ENCODE measurements at regions not wholly inside any gene's neighbourhood (a gene's known extent, or its start where the extent isn't known, plus 50 kb on each side); places are given as distances from the start of the nearest gene placed in this dataset.
A peak's percentile ranks its signal among the peaks of the same experiment; 100 is the strongest.

DNA sequence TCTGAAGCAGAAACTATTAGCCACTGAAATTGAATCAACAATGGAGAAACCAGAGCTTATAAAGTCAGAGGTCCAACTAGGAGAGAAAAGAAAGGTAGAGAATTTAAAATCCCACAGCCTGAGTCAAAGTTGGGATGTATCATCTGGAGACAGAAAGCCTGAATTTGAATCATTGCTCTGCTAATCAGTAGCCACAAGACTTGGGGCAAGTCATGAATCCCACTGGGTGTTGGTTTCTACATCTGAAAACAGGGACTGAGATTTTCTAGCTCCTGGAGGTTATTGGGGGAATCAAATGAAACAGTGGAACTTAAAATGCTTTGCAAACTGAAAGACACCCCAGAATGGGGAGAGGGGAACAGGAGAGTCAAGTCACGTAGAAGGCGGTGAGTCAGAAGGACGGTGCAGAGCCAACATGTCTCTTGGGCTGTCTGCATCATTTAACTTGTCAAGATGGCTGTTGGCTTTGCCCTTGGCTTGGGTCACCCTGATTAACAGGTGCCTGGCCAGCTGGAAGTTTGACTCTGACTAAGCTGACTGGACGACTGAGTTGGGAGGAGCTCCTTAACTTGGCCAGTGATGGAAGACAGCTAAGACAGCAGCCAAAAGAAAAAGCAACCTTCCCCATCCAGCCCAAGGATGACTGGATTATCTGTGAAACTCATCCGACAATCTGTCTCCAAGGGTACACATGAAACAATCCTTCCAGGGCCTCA is 60.6 kb upstream of the ADRA1B start:
- DNase-seq (ENCODE audit: low read depth), result peak; percentile 27

DNA sequence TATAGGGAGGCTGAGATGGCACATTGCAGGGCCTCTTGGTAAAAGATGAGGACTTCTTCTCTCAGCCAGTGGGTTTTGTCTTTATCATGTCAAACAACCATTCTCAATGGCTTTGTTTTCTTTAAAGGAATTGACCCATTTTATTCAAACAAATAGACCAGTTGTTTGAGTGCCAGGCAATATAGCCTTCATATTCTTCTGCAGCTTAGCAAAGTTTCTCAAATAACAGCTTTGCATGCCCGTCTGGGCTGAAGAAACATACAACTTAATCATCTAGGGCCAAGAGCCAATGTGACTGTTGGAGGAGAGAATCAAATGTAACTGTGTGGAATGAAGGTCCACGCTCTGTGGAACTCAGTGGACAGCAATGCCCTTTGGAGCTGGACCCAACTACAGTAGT is 57.4 kb upstream of the ADRA1B start:
- no peak for DNase-seq (ENCODE audit: low read depth)

DNA sequence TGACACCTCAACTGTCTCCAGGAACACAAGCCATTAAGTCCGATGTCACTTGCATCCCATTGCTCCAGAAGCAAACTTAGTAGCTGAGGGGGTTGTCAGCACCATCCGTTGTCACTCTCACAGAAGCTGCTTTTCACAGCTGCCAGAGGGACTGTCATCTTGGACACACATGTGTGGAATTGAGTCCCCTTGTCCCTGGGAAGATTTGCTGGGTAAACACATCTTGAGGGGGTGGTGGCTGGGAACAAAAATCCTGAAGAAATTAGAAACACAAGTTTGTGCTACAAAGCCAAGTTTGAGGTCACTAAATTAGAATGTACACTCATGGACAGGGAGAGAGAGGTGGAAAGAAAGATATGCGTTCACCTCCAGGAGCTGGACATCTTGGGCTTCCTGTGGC is 55.2 kb upstream of the ADRA1B start:
- no peak for DNase-seq (ENCODE audit: low read depth)

DNA sequence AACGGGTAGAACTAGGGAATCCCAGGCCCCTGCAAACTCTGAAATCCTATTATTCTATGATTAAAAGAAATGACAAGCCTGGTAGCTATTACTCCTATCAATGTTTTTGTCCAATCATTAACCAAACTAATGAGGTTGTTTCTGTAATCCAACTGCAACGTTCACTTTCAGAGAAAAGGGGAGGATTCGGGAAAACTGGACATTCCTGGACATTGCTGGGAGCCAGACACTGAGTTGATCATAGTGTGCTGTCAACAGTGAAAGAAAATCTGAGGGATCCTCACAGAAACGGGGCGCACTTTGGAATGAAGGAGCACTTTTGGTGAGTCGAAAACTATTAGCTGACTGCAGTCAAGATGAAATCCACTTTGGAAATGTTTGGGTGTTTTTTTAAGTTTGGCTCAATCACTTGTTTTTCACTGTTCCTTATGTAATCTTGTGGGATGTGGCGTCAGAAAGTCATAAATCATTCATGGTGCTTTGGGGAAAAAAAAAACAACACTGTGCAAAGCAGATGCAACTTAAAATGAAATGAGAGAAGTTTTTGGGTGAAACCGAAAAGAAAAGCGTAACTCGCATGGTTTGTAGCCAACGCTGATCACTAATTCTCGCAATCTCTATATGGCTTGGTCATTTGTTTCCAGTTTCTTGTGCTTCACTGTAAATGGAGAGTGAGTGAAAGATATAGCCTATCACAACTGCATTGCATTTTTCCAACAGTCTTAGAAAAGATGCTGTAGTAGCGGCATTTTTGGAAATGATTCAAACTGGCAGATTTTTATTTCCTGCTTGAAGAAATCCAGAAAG is 51.2 kb upstream of the ADRA1B start:
- no peak for DNase-seq (ENCODE audit: low read depth)

DNA sequence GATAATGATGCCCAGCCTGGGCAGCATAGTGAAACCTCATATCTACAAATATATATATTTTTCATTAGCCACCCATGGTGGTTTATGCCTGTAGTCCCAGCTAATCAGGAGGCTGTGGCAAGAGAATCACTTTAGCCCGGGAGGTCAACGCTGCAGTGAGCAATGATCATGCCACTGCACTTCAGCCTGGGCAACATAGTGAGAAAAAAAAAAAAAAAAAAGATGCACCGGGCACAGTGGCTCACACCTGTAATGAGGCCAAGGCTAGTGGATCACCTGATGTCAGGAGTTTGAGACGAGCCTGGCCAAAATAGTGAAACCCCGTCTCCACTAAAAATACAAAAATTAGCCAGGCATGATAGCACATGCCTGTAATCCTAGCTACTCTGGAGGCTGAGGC is 50.2 kb upstream of the ADRA1B start:
- no peak for DNase-seq (ENCODE audit: low read depth)
